ENCODE measurements at regions not wholly inside any gene's neighbourhood (a gene's known extent, or its start where the extent isn't known, plus 50 kb on each side); places are given as distances from the start of the nearest gene placed in this dataset.

DNA sequence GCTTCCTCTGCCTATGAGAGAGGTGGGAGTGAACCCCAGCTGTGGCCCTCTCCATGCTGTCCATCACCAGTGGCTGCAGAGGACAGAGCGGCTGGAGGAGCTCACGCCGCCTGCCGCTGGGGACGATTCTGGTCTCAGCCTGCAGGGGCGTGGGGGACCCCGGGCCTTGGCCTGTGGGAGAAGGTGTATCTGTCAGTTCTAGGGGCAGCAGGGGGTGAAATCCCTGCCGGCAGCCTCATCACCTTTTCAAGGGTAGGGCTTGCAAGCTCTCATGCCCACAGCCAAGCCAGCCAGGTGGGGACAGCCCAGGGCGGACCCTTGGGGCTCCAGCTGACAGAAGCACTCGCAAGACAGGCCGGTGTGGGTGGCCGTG is 80.2 kb downstream of the TSPAN17 start:
- CTCF ChIA-PET, result no interaction called here
- TF ChIP-seq, protein P1, sequence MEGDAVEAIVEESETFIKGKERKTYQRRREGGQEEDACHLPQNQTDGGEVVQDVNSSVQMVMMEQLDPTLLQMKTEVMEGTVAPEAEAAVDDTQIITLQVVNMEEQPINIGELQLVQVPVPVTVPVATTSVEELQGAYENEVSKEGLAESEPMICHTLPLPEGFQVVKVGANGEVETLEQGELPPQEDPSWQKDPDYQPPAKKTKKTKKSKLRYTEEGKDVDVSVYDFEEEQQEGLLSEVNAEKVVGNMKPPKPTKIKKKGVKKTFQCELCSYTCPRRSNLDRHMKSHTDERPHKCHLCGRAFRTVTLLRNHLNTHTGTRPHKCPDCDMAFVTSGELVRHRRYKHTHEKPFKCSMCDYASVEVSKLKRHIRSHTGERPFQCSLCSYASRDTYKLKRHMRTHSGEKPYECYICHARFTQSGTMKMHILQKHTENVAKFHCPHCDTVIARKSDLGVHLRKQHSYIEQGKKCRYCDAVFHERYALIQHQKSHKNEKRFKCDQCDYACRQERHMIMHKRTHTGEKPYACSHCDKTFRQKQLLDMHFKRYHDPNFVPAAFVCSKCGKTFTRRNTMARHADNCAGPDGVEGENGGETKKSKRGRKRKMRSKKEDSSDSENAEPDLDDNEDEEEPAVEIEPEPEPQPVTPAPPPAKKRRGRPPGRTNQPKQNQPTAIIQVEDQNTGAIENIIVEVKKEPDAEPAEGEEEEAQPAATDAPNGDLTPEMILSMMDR (conservative IDR thresholded peaks at IDR 0.05; ENCODE audit: low read depth), result no peak
- no peak overlapping the region for H3K27ac ChIP-seq
- POLR2A ChIA-PET (ENCODE audit: low non-redundant PET), result no interaction called here
- DNase-seq (ENCODE audit: low spot score), result no peak

DNA sequence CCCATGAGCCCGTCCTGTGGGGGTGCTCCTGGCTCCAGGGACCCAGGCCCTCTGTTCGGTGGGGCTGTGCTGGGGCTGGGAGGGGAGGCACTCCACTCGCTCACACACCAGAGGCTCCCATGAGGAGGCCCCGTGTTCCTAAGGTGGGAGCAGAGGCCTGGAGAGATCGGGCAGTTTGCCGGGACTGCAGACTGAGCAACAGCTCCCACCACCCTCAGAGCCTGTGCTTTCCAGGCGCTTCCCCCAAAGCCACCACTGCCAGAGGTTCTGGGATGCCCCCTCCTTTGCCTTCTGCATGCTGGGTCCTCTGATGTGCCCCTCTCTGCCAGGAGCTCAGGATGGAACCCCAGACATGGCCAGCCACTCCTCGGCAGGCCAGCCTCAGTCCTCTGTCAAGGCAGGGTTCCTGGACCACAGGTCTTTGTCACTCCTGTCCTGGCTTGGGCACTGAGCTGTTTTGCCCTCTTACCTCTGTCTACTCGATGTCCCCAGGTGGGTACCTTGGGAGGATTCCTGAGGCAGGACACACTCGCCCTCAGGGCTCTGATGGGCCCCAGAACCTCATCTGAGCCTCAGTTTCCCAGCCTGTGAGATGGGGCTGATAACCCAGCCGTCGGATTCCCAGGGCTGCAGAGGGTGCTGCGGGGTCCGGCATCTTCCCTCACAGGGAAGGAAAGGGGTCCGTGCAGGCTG is 80.8 kb downstream of the TSPAN17 start:
- H3K27ac ChIP-seq, result no peak overlapping the region
- POLR2A ChIA-PET (ENCODE audit: low non-redundant PET), result no interaction called here
- DNase-seq (ENCODE audit: low spot score), result no peak
- TF ChIP-seq, protein P1 (conservative IDR thresholded peaks at IDR 0.05; ENCODE audit: low read depth), result no peak
- CTCF ChIA-PET, result no interaction called here

DNA sequence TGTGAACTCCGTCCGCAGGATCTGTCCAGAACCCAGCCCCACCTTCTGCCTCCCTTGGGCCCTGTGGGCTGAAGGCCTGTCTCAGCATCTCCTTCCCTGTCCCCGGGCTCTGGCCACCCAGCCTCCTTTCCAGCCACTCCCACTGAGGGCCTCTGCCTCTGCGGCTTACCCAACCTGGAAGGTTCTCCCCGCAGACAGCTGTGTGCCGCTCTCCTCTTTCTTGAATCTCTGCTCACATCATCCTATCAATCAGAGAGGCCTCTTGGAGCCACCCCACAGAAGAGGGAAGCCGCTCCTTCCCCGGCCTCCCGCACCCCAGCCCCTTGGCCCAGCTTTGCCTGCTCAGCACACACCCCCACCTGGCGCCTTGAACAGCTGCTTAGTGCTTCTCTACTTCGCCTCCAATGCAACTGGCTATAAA is 81.5 kb upstream of the UNC5A start:
- DNase-seq (ENCODE audit: low spot score), result no peak
- POLR2A ChIA-PET (ENCODE audit: low non-redundant PET), result no interaction called here
- no peak overlapping the region for H3K27ac ChIP-seq
- CTCF ChIA-PET, result interaction anchor here (0.7 kb wide), 2 partner anchors 68 to 644 kb away, joined by 3 read pairs; no protein-coding TSS in a partner anchor
- TF ChIP-seq, protein P1 (conservative IDR thresholded peaks at IDR 0.05; ENCODE audit: low read depth), result no peak

DNA sequence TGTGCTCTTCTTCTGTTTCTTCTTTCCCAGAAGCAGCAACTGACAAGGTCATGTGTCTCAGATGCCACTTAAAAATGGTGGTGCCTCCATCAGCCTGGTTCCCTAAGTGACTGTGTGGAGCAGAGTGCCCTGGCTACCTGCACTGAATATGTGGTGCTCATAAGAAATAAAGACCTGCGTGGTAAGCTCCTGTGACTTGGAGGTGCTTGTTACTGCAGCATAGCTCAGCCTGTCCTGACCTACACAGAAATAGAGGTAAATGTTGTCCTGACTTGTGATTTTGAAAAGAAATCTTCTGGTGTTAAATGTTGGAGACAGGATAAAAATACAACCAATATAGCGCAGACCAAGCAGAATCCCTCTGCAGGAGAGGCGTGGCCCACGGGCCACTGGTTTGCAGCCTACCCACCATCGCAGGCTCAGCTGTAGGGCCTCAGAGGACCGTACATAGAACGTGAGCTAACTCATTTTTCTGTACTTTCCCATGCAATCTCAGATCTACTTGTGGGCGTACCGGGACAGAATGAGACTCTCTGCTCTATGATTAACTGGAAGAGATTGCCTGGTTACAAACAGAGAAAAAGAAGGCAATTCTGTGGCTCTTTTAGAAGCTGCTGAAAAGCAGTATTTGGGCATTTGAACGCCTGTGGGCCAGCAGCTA is 79.4 kb upstream of the UNC5A start:
- CTCF ChIA-PET, result no interaction called here
- TF ChIP-seq, protein P1 (conservative IDR thresholded peaks at IDR 0.05; ENCODE audit: low read depth), result no peak
- DNase-seq (ENCODE audit: low spot score), result no peak
- H3K27ac ChIP-seq, result no peak overlapping the region
- POLR2A ChIA-PET (ENCODE audit: low non-redundant PET), result no interaction called here

DNA sequence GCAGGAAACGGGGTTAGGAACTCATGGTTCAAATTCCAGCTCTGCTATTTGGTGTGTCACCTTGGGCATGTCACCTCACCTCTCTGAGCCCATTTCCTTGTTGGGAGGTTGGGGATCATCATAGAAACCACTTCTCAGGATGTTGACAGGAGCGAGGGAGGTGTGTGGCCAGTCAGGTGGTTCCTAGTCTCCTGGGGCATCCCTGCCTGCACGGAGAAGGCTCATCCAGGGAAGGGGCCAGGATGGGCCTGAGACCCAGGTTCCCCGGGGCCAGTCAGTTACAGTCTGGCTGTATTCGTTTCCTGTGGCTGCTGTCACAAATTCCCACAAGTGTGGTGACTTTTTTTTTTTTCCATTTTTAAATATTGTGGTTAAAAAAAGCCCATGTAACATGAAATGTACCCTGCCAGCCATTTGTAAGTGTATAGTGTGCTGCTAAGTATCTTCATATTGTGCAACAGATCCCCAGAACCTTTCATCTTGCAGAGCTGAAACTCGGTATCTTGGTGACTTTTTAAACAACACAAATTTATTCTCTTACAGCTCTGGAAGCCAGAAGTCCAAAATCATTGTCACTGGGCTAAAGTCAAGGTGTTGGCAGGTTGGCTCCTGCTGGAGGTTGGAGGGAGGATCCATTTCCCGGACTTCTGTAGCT is 78.7 kb upstream of the UNC5A start:
- ChIA-PET CTCF (interaction anchor here (0.6 to 1.2 kb wide), 3 partner anchors 13 to 438 kb away, joined by 3 to 4 read pairs (median 3); no protein-coding TSS in a partner anchor), POLR2A (ENCODE audit: low non-redundant PET) (no interaction called here)
- TF ChIP-seq, protein P1 (conservative IDR thresholded peaks at IDR 0.05; ENCODE audit: low read depth), result no peak
- H3K27ac ChIP-seq, result no peak overlapping the region
- DNase-seq (ENCODE audit: low spot score), result no peak

DNA sequence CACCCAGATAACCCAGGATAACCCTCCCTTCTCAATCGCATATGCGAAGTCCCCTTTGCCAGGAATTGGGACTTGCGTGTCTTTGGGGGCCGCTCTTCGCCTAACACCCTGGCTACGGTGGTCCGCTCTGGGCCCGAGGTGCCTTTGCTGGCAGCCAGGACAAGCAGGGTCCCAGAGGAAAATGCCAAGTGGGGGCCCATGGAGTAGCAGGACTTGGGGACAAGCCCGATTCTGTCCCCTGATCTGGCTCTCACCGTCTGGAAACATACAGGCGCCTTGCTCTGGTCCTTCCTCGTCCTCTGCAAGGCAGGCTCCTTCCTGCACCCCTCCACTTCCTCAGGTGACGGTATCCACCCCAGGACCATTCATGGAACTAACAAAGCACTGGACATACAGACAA is 78.1 kb upstream of the UNC5A start:
- POLR2A ChIA-PET (ENCODE audit: low non-redundant PET), result no interaction called here

More for the DNA sequence above, 78.1 kb upstream of the UNC5A start:
- CTCF ChIA-PET, result interaction anchor here (0.7 to 1.2 kb wide), 2 partner anchors 12 to 88 kb away, joined by 3 read pairs; no protein-coding TSS in a partner anchor
- H3K27ac ChIP-seq, result no peak overlapping the region
- DNase-seq (ENCODE audit: low spot score), result no peak
- TF ChIP-seq, protein P1 (conservative IDR thresholded peaks at IDR 0.05; ENCODE audit: low read depth), result no peak
